NB4 (cell line): ENCODE measurements at regions not wholly inside any gene's neighbourhood (a gene's known extent, or its start where the extent isn't known, plus 50 kb on each side); places are given as distances from the start of the nearest gene placed in this dataset.
"Not testable (repeated sequence)": the region's sequence is repeated elsewhere in the genome, so short reads cannot be mapped to it uniquely, and the experiment has no call there.

Source experiments
- DNase-seq: peaks from one replicate; pipeline ENCODE4 v3.0.0; 2010; ENCODE audit warnings: low read depth
- H3K4me3 ChIP-seq: one replicate; pipeline ENCODE4 v1.5.1; 2011; ENCODE audit warnings: mild to moderate bottlenecking, low read depth, low read length, moderate library complexity
- MYC ChIP-seq: IDR thresholded peaks from 2 replicates; pipeline ENCODE4 v1.6.1; 2011; ENCODE audit warnings: low read depth, low read length
- POLR2A ChIP-seq: IDR thresholded peaks from 2 replicates; pipeline ENCODE4 v1.6.1; 2011; ENCODE audit warnings: mild to moderate bottlenecking; ENCODE audit not compliant: insufficient read length; ENCODE audit errors: extremely low read depth
- TF ChIP-seq, protein P1 (sequence below): IDR thresholded peaks from one replicate; pipeline ENCODE4 v1.5.1; 2012; ENCODE audit warnings: low read depth, low read length
- TF ChIP-seq, protein P2 (sequence below): IDR thresholded peaks from 2 replicates; pipeline ENCODE4 v1.6.1; 2011; ENCODE audit warnings: low read depth, low read length

GRCh38 chr1:209107535-209107934 is 476.0 kb upstream of the CAMK1G start:
- no peak overlapping the region for H3K4me3 ChIP-seq
- DNase-seq: no peak
- no peak for TF ChIP-seq POLR2A
- TF ChIP-seq, protein P1, sequence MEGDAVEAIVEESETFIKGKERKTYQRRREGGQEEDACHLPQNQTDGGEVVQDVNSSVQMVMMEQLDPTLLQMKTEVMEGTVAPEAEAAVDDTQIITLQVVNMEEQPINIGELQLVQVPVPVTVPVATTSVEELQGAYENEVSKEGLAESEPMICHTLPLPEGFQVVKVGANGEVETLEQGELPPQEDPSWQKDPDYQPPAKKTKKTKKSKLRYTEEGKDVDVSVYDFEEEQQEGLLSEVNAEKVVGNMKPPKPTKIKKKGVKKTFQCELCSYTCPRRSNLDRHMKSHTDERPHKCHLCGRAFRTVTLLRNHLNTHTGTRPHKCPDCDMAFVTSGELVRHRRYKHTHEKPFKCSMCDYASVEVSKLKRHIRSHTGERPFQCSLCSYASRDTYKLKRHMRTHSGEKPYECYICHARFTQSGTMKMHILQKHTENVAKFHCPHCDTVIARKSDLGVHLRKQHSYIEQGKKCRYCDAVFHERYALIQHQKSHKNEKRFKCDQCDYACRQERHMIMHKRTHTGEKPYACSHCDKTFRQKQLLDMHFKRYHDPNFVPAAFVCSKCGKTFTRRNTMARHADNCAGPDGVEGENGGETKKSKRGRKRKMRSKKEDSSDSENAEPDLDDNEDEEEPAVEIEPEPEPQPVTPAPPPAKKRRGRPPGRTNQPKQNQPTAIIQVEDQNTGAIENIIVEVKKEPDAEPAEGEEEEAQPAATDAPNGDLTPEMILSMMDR: no peak
- TF ChIP-seq, protein P2, sequence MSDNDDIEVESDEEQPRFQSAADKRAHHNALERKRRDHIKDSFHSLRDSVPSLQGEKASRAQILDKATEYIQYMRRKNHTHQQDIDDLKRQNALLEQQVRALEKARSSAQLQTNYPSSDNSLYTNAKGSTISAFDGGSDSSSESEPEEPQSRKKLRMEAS: no peak
- TF ChIP-seq MYC: no peak

DNA sequence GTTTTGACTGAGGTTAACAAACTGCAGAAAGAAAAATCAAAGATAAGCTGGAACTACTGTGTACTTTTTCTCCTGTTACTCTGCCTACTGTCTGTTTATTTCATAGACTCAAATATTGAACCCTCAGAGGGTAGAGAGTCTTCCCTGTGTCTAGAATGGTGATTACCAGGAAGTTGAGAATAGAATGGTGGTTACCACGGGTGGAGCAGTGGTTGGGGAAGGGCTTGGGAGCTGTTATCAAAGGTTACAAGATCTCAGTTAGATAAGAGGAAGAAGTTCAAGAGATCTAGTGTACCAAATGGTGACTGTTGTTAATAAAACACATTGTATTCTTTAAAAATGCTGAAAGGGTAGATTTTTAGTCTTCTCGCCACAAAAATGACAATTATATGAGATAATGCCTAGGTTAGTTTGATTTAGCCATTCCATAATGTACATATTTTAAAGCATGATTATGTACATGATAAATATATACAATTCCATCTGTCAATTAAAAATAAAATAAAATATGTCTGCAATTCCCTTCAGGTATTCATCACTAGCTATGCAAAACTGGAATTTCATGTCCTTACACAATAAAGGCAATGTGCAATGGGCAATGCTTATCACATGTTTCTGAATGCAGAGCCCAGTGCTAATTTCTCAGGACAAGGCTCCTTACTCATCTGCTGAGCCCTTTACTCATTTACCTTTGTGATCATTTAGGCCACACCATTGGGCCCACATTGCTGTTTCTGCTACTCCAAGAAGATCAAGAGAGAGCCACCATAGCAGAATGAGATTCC is 474.3 kb upstream of the CAMK1G start:
- TF ChIP-seq POLR2A (no peak), MYC (no peak)
- TF ChIP-seq, protein P2: no peak
- TF ChIP-seq, protein P1: no peak
- no peak for DNase-seq
- H3K4me3 ChIP-seq: no peak overlapping the region

DNA sequence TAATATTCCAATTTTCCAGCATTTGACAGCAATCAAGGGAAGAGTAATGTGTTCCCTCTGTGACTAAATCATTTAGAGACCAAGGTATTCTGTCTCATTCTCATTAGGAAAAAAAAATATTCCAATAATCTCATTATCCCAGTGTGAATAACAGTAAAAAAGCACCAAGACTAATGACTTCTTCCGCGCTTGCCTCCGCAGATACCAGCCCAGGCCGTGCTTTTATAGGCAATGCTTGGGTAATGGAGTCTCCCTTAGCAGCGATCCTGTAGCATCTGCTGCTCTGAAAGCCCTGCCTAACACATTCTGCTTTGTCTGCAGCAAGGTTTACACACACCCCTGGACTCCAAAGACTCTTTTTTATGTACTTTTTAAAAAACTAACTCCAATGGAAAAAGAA is 470.0 kb upstream of the CAMK1G start:
- no peak for TF ChIP-seq MYC
- TF ChIP-seq POLR2A: no peak
- TF ChIP-seq, protein P2: no peak
- TF ChIP-seq, protein P1: no peak
- H3K4me3 ChIP-seq: no peak overlapping the region
- DNase-seq: no peak

GRCh38 chr1:209116705-209117104 is 466.8 kb upstream of the CAMK1G start:
- no peak overlapping the region for H3K4me3 ChIP-seq
- TF ChIP-seq, protein P2: no peak
- TF ChIP-seq POLR2A (no peak), MYC (no peak)
- TF ChIP-seq, protein P1: no peak
- no peak for DNase-seq

GRCh38 chr1:209123601-209124000 is 459.9 kb upstream of the CAMK1G start:
- H3K4me3 ChIP-seq: no peak overlapping the region
- DNase-seq: no peak
- TF ChIP-seq MYC: no peak
- TF ChIP-seq, protein P2: no peak
- TF ChIP-seq, protein P1: no peak
- no peak for TF ChIP-seq POLR2A

GRCh38 chr1:209129091-209129490 is 454.4 kb upstream of the CAMK1G start:
- not testable (repeated sequence) for H3K4me3 ChIP-seq, DNase-seq
